H9 (cell line): ENCODE measurements at regions not wholly inside any gene's neighbourhood (a gene's known extent, or its start where the extent isn't known, plus 50 kb on each side); places are given as distances from the start of the nearest gene placed in this dataset.

Experiments used
- DNase-seq: peaks from one replicate; pipeline ENCODE4 v3.0.0-alpha.2; 2017
- H2AFZ ChIP-seq: one replicate; pipeline ENCODE4 v1.6.1; 2013; ENCODE audit warnings: mild to moderate bottlenecking, low read length, control low read depth, moderate library complexity
- H2AK5ac ChIP-seq: 2 replicates; pipeline ENCODE4 v1.6.1; 2013; ENCODE audit warnings: low read length, control low read depth, mixed read lengths; ENCODE audit not compliant: insufficient read length
- H2BK120ac ChIP-seq: one replicate; pipeline ENCODE4 v1.6.1; 2013; ENCODE audit warnings: low read depth, mild to moderate bottlenecking, low read length, control low read depth, inconsistent platforms; ENCODE audit not compliant: poor library complexity, severe bottlenecking
- H2BK12ac ChIP-seq: 2 replicates; pipeline ENCODE4 v1.6.1; 2013; ENCODE audit warnings: low read length, control low read depth, mixed read lengths, low read depth; ENCODE audit not compliant: insufficient read length
- H2BK15ac ChIP-seq: 2 replicates; pipeline ENCODE4 v1.6.1; 2013; ENCODE audit warnings: low read depth, low read length, control low read depth
- H2BK20ac ChIP-seq: one replicate; pipeline ENCODE4 v1.6.1; 2013; ENCODE audit warnings: low read depth, mild to moderate bottlenecking, low read length, control low read depth, inconsistent platforms; ENCODE audit not compliant: poor library complexity, severe bottlenecking
- H2BK5ac ChIP-seq: 2 replicates; pipeline ENCODE4 v1.6.1; 2013; ENCODE audit warnings: low read length, control low read depth, mixed read lengths; ENCODE audit not compliant: insufficient read length
- H3K14ac ChIP-seq: 2 replicates; pipeline ENCODE4 v1.6.1; 2013; ENCODE audit warnings: low read length, control low read depth; ENCODE audit not compliant: insufficient read depth
- H3K18ac ChIP-seq: 2 replicates; pipeline ENCODE4 v1.6.1; 2013; ENCODE audit warnings: low read depth, mild to moderate bottlenecking, mixed read lengths, low read length, control low read depth; ENCODE audit not compliant: insufficient read length
- H3K23ac ChIP-seq: 2 replicates; pipeline ENCODE4 v1.6.1; 2013; ENCODE audit warnings: low read length, control low read depth, mixed read lengths, low read depth; ENCODE audit not compliant: insufficient read length
- H3K23me2 ChIP-seq: 2 replicates; pipeline ENCODE4 v1.6.1; 2013; ENCODE audit warnings: low read depth, mild to moderate bottlenecking, mixed read lengths, low read length, control low read depth; ENCODE audit not compliant: insufficient read length, poor library complexity, severe bottlenecking
- H3K27ac ChIP-seq: 2 replicates; pipeline ENCODE4 v1.5.1; 2013; ENCODE audit warnings: low read length, control low read depth, mixed read lengths, low read depth; ENCODE audit not compliant: insufficient read length
- H3K27me3 ChIP-seq: 2 replicates; pipeline ENCODE4 v1.6.1; 2013; ENCODE audit warnings: low read length, control low read depth, inconsistent platforms; ENCODE audit not compliant: insufficient read depth
- H3K4ac ChIP-seq: 2 replicates; pipeline ENCODE4 v1.6.1; 2013; ENCODE audit warnings: low read depth, mild to moderate bottlenecking, control low read depth, inconsistent platforms, low read length, moderate library complexity
- H3K4me1 ChIP-seq: 2 replicates; pipeline ENCODE4 v1.6.1; 2013; ENCODE audit warnings: low read length, control low read depth, inconsistent platforms; ENCODE audit not compliant: insufficient read depth
- H3K4me2 ChIP-seq: 2 replicates; pipeline ENCODE4 v1.6.1; 2013; ENCODE audit warnings: low read length, control low read depth, mixed read lengths; ENCODE audit not compliant: insufficient read length, insufficient read depth
- H3K56ac ChIP-seq: 2 replicates; pipeline ENCODE4 v1.6.1; 2013; ENCODE audit warnings: low read depth, mild to moderate bottlenecking, mixed read lengths, low read length, control low read depth; ENCODE audit not compliant: insufficient read length
- H3K79me1 ChIP-seq: 2 replicates; pipeline ENCODE4 v1.6.1; 2013; ENCODE audit warnings: low read depth, mild to moderate bottlenecking, moderate library complexity, low read length, control low read depth, inconsistent platforms; ENCODE audit not compliant: insufficient read depth, poor library complexity, severe bottlenecking
- H3K79me2 ChIP-seq: 2 replicates; pipeline ENCODE4 v1.6.1; 2013; ENCODE audit warnings: low read length, control low read depth, inconsistent platforms; ENCODE audit not compliant: insufficient read depth
- H3K9ac ChIP-seq: 2 replicates; pipeline ENCODE4 v1.6.1; 2013; ENCODE audit warnings: low read length, control low read depth, mixed read lengths; ENCODE audit not compliant: insufficient read length; ENCODE audit errors: extremely low read depth
- H3K9me3 ChIP-seq: one replicate; pipeline ENCODE4 v1.6.1; 2013; ENCODE audit warnings: low read depth, low read length, inconsistent platforms; ENCODE audit not compliant: control insufficient read depth
- H3T11ph ChIP-seq: one replicate; pipeline ENCODE4 v1.6.1; 2013; ENCODE audit warnings: mild to moderate bottlenecking, low read length, control low read depth, inconsistent platforms
- H4K20me1 ChIP-seq: one replicate; pipeline ENCODE4 v1.6.1; 2013; ENCODE audit not compliant: control insufficient read depth, insufficient read length, insufficient read depth
- H4K5ac ChIP-seq: 2 replicates; pipeline ENCODE4 v1.6.1; 2013; ENCODE audit warnings: low read depth, mild to moderate bottlenecking, mixed read lengths, low read length, control low read depth; ENCODE audit not compliant: insufficient read length
- H4K8ac ChIP-seq: replicated peaks from 2 replicates; pipeline ENCODE4 v1.6.1; 2013; ENCODE audit warnings: low read length, control low read depth, mixed read lengths, low read depth; ENCODE audit not compliant: insufficient read length
- H4K91ac ChIP-seq: 2 replicates; pipeline ENCODE4 v1.6.1; 2013; ENCODE audit warnings: low read depth, mild to moderate bottlenecking, moderate library complexity, mixed read lengths, low read length, control low read depth; ENCODE audit not compliant: insufficient read length
- H3K27ac Mint-ChIP-seq, 3 experiments: 2 replicates in 2 of 3; 3 replicates in 1 of 3; pipeline ENCODE4 v1.8.0; 2020 to 2021; ENCODE audit warnings: mixed read lengths in 3 of 3, mild to moderate bottlenecking in 1 of 3, moderate library complexity in 1 of 3
- H3K27me3 Mint-ChIP-seq: 2 replicates; pipeline ENCODE4 v1.8.0; 2021; ENCODE audit warnings: low read depth, mild to moderate bottlenecking, moderate library complexity, mixed read lengths
- H3K36me3 Mint-ChIP-seq, 3 experiments: 2 replicates in 2 of 3; 3 replicates in 1 of 3; pipeline ENCODE4 v1.8.0; 2020 to 2021; ENCODE audit warnings: low read depth in 3 of 3, mixed read lengths in 3 of 3; ENCODE audit not compliant: insufficient read depth in 1 of 3
- H3K4me1 Mint-ChIP-seq, 2 experiments: 2 replicates each; pipeline ENCODE4 v1.8.0; 2020; ENCODE audit warnings: mixed read lengths in 2 of 2
- H3K4me3 Mint-ChIP-seq, 2 experiments: 2 replicates in 1 of 2; 3 replicates in 1 of 2; pipeline ENCODE4 v1.8.0; 2020 to 2021; ENCODE audit warnings: mild to moderate bottlenecking in 2 of 2, mixed read lengths in 2 of 2, moderate library complexity in 1 of 2
- H3K9me3 Mint-ChIP-seq, 2 experiments: 2 replicates in 1 of 2; 3 replicates in 1 of 2; pipeline ENCODE4 v1.8.0; 2020; ENCODE audit warnings: mild to moderate bottlenecking in 2 of 2, mixed read lengths in 2 of 2, moderate library complexity in 1 of 2
- WGBS: extraction: QIAGEN DNeasy Blood & Tissue Kit; methylation state at CpG from one replicate; pipeline ENCODE4 v1.1.7; 2013; ENCODE audit warnings: missing lambda C conversion rate, low lambda C conversion rate, mixed read lengths; ENCODE audit not compliant: insufficient read length; ENCODE audit errors: extremely low coverage; 5-methylcytosine and 5-hydroxymethylcytosine counted together
- TF ChIP-seq, protein P1 (sequence below): fragments of 200-600 bp; sonication (generic); conservative IDR thresholded peaks from 3 replicates; pipeline ENCODE4 v1.8.0; 2021; ENCODE audit warnings: antibody characterized with exemption, mild to moderate bottlenecking

DNA sequence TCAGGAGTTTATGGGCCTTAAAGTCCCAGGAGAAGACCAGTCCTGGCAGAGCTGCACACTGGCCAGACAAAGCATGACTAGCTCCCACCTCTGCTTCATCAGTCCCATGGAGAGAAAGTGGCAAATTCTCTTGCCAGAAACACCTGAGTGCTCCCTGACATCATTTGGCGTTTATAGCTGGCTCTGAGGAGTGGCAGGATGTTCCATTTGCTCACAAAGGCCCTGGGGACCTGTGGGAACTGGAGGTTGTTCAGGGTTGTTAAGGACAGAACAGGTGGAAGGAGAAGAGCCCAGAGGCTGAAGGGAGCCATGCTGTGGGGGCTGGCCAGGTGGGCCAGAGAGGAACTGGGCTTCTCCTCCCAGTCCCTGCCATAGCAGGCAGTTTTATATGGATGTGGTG is 56.1 kb downstream of the RPL37A start:
- no peak overlapping the region for H2BK20ac ChIP-seq
- H3K4me1 Mint-ChIP-seq = peaks cover 47 to 51% of the 10 kb centered on the region in 2 experiments
- H4K5ac ChIP-seq = no peak overlapping the region
- H4K91ac ChIP-seq = no peak overlapping the region
- no peaks in the 10 kb centered on the region for H3K79me2 ChIP-seq
- H3K9ac ChIP-seq = no peak overlapping the region
- H2AFZ ChIP-seq = no peak overlapping the region
- TF ChIP-seq, protein P1, sequence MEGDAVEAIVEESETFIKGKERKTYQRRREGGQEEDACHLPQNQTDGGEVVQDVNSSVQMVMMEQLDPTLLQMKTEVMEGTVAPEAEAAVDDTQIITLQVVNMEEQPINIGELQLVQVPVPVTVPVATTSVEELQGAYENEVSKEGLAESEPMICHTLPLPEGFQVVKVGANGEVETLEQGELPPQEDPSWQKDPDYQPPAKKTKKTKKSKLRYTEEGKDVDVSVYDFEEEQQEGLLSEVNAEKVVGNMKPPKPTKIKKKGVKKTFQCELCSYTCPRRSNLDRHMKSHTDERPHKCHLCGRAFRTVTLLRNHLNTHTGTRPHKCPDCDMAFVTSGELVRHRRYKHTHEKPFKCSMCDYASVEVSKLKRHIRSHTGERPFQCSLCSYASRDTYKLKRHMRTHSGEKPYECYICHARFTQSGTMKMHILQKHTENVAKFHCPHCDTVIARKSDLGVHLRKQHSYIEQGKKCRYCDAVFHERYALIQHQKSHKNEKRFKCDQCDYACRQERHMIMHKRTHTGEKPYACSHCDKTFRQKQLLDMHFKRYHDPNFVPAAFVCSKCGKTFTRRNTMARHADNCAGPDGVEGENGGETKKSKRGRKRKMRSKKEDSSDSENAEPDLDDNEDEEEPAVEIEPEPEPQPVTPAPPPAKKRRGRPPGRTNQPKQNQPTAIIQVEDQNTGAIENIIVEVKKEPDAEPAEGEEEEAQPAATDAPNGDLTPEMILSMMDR = no peak
- H3K27me3 Mint-ChIP-seq = no peaks in the 10 kb centered on the region; the same call in 1 of the 2 replicates
- peaks cover 0 to 1% (median 0%) of the 10 kb centered on the region in 3 experiments; a peak in 3 of 7 replicates for H3K36me3 Mint-ChIP-seq
- no peak overlapping the region for H3K14ac ChIP-seq
- no peak overlapping the region for H2BK120ac ChIP-seq
- H3K9me3 Mint-ChIP-seq = no peaks in the 10 kb centered on the region
- H3K4me2 ChIP-seq = no peak overlapping the region
- H2AK5ac ChIP-seq = no peak overlapping the region
- H3K4ac ChIP-seq = no peak overlapping the region
- no peaks in the 10 kb centered on the region for H3K23me2 ChIP-seq
- no peak overlapping the region for H4K8ac ChIP-seq
- no peak for DNase-seq
- no peak overlapping the region for H3K27ac ChIP-seq
- H3K9me3 ChIP-seq = no peaks in the 10 kb centered on the region
- no peaks in the 10 kb centered on the region for H4K20me1 ChIP-seq
- peaks cover 20% of the 10 kb centered on the region for H3K4me1 ChIP-seq
- no peak overlapping the region for H3T11ph ChIP-seq
- no peak overlapping the region for H3K23ac ChIP-seq
- no peak overlapping the region for H3K56ac ChIP-seq
- no peak overlapping the region for H3K4me3 Mint-ChIP-seq
- H3K27ac Mint-ChIP-seq = no peak overlapping the region
- H3K27me3 ChIP-seq = no peaks in the 10 kb centered on the region
- no peaks in the 10 kb centered on the region for H3K79me1 ChIP-seq
- no peak overlapping the region for H2BK15ac ChIP-seq
- WGBS = no CpG with 5 or more reads among the region's 1 CpG
- no peak overlapping the region for H2BK12ac ChIP-seq
- H3K18ac ChIP-seq = no peak overlapping the region
- H2BK5ac ChIP-seq = no peak overlapping the region
